ENCODE measurements at regions not wholly inside any gene's neighbourhood (a gene's known extent, or its start where the extent isn't known, plus 50 kb on each side); places are given as distances from the start of the nearest gene placed in this dataset.

DNA sequence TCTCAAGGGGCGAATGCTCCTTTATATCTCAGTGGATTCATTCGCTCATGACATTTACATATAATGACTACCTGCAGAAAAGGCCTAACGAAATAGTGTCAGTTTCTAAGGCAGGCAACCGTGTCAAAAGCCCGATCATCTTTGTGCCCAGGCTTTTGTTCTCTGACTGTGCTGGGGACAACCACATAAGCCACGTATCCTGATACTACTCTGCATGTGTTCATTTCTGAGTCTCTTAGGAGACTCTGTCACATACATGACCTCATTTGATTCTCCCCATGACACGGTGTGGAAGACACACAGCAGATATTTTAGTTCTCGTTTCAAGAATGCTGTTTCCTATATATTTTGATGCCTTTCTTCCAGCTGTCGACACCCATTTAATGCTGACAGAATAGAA lies 598.5 kb downstream of the BNC2 start:
- intact Hi-C loops (cut with DNase I), result no loop called here
- no peaks in the 10 kb centered on the region for H3K4me1 ChIP-seq
- H3K4me3 ChIP-seq, result no peak overlapping the region

DNA sequence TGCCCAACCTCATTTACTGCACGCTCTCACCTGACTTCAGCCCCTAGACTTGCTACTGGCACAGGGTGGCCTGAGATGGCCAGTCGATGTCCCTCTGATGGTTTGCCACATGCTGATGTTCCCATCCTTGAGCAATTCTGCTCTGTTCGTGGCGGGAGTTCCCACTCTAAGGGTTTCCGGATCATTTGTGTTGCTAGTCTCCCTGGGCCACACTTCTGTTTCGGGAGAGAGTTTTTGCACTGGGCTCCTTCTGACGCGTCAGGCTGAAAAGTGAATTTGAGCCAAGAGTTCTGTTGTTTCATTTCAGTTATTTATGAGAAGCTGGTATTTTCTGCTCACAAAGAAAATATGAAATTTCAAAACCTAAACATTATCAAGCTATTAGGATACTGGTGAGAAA lies 597.7 kb downstream of the BNC2 start:
- TF ChIP-seq, protein P1, sequence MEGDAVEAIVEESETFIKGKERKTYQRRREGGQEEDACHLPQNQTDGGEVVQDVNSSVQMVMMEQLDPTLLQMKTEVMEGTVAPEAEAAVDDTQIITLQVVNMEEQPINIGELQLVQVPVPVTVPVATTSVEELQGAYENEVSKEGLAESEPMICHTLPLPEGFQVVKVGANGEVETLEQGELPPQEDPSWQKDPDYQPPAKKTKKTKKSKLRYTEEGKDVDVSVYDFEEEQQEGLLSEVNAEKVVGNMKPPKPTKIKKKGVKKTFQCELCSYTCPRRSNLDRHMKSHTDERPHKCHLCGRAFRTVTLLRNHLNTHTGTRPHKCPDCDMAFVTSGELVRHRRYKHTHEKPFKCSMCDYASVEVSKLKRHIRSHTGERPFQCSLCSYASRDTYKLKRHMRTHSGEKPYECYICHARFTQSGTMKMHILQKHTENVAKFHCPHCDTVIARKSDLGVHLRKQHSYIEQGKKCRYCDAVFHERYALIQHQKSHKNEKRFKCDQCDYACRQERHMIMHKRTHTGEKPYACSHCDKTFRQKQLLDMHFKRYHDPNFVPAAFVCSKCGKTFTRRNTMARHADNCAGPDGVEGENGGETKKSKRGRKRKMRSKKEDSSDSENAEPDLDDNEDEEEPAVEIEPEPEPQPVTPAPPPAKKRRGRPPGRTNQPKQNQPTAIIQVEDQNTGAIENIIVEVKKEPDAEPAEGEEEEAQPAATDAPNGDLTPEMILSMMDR (IDR thresholded peaks at IDR 0.05), result no peak
- H3K9ac ChIP-seq (ENCODE audit: low read depth in 2 of 2, low read length in 2 of 2), result no peak overlapping the region
- intact Hi-C loops (cut with DNase I), result no loop called here
- no peak overlapping the region for H3K4me3 ChIP-seq
- no peak overlapping the region for H3K27ac ChIP-seq
- H3K4me1 ChIP-seq, result no peaks in the 10 kb centered on the region
- H3K36me3 ChIP-seq, result no peaks in the 10 kb centered on the region
- DNase-seq, result no peak
- no peaks in the 10 kb centered on the region for H3K9me3 ChIP-seq
- no peaks in the 10 kb centered on the region for H3K27me3 ChIP-seq

More for the DNA sequence above, 598.5 kb downstream of the BNC2 start:
- no peak for DNase-seq
- no peaks in the 10 kb centered on the region for H3K36me3 ChIP-seq
- TF ChIP-seq, protein P1 (IDR thresholded peaks at IDR 0.05), result no peak
- H3K27me3 ChIP-seq, result no peaks in the 10 kb centered on the region
- no peaks in the 10 kb centered on the region for H3K9me3 ChIP-seq
- H3K9ac ChIP-seq (ENCODE audit: low read depth in 2 of 2, low read length in 2 of 2), result no peak overlapping the region
- H3K27ac ChIP-seq, result no peak overlapping the region

DNA sequence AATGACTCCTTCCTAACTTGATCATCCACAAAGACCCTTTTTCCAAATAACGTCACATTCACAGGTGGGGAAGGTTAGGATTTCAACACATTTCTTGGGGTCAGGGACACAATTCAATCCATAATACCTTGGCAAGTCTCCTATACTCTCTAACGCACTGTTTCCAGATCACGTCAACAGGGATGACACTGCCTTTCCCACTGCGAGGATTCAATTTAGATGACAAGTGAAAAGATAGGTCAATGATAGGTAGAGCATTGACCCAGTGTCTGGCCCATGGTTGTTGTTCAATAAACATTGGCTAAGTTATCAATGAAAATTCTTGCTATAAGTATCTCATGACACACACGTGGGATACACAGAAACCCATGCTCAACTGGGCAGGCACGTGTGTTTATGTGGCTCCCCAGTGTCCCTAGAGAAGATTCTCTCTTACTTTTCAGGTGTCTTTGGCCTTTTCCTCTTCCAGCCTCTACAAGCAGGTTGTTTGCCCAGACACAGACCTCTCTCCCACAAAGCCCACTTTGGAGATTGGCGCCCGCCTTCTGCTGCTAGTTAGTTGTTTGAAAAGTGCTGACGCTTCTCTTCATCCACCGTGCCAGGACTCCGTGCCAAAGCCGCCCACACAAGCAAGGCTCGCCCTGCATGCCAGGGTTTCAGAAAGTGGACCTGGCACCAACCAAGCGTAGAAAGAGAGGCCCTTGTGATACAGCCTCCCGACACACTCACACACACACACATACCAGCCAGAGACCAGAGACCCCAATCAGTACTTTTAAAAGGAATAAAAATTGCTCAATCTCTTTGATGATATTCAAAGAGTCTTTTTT lies 594.5 kb downstream of the BNC2 start:
- DNase-seq, result no peak
- TF ChIP-seq, protein P1 (IDR thresholded peaks at IDR 0.05), result no peak
- Histone ChIP-seq H3K9ac (ENCODE audit: low read depth in 2 of 2, low read length in 2 of 2) (no peak overlapping the region), H3K4me3 (no peak overlapping the region), H3K9me3 (no peaks in the 10 kb centered on the region), H3K4me1 (no peaks in the 10 kb centered on the region), H3K36me3 (no peaks in the 10 kb centered on the region), H3K27me3 (no peaks in the 10 kb centered on the region), H3K27ac (no peak overlapping the region)
- intact Hi-C loops (cut with DNase I), result no loop called here

GRCh38 chr9:16276866-16277265 lies 593.6 kb downstream of the BNC2 start:
- H3K36me3 ChIP-seq, result no peaks in the 10 kb centered on the region
- DNase-seq, result no peak
- H3K9me3 ChIP-seq, result no peaks in the 10 kb centered on the region
- H3K4me1 ChIP-seq, result no peaks in the 10 kb centered on the region
- TF ChIP-seq, protein P1 (IDR thresholded peaks at IDR 0.05), result no peak
- no peak overlapping the region for H3K4me3 ChIP-seq
- intact Hi-C loops (cut with DNase I), result no loop called here
- no peak overlapping the region for H3K9ac ChIP-seq (ENCODE audit: low read depth in 2 of 2, low read length in 2 of 2)
- no peak overlapping the region for H3K27ac ChIP-seq
- no peaks in the 10 kb centered on the region for H3K27me3 ChIP-seq

DNA sequence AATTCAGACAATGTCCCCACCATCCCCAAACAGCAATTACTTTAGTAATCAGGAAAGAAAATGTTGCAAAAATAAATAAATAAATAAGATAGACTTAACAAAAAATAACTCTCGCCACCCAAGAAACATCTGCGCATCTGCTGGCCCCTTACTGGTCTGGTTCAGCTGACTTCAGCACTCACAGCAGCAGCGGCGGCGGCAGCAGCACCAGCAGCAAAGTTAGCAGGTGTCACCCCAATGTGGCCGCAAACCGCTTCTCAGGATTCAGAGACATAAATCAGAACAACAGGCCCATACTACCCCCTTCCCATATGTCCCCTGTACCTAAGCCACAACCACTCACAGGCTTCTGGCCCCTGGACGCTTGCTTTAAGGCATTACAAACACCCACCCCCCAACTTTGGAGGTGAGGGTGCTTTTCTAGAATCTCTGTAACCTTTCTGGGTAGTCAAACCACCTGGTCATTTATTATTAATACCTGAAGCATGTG lies 593.0 kb downstream of the BNC2 start:
- intact Hi-C loops (cut with DNase I), result no loop called here
- Histone ChIP-seq H3K36me3 (no peaks in the 10 kb centered on the region), H3K9me3 (no peaks in the 10 kb centered on the region), H3K9ac (ENCODE audit: low read depth in 2 of 2, low read length in 2 of 2) (no peak overlapping the region), H3K27ac (no peak overlapping the region), H3K27me3 (no peaks in the 10 kb centered on the region), H3K4me1 (no peaks in the 10 kb centered on the region), H3K4me3 (no peak overlapping the region)
- DNase-seq, result no peak
- TF ChIP-seq, protein P1 (IDR thresholded peaks at IDR 0.05), result no peak
